Erythroblast (primary cell): ENCODE measurements at regions not wholly inside any gene's neighbourhood (a gene's known extent, or its start where the extent isn't known, plus 50 kb on each side); places are given as distances from the start of the nearest gene placed in this dataset.

Source experiments
- GATA1 ChIP-seq: IDR thresholded peaks from 2 replicates; pipeline ENCODE4 v1.6.1; 2011; ENCODE audit warnings: low read depth, mild to moderate bottlenecking, control low read depth, low read length, moderate library complexity
- POLR2A ChIP-seq: IDR thresholded peaks from 2 replicates; pipeline ENCODE4 v1.6.1; 2011; ENCODE audit warnings: mild to moderate bottlenecking, low read length

GRCh38 chr11:111067994-111068393 is 177.5 kb upstream of the POU2AF2 start:
- TF ChIP-seq POLR2A (no peak), GATA1 (no peak)
